Keratinocyte (primary cell): ENCODE measurements at regions not wholly inside any gene's neighbourhood (a gene's known extent, or its start where the extent isn't known, plus 50 kb on each side); places are given as distances from the start of the nearest gene placed in this dataset.

Source experiments
- DNase-seq: peaks from one replicate; pipeline ENCODE4 v3.0.0-alpha.2; 2011; ENCODE audit warnings: low read depth, missing footprints, low spot score
- FAIRE-seq: peaks from 2 replicates; lab custom pipeline; 2011; peaks lifted over from hg19 to GRCh38; lab: Jason Lieb, UNC
- H2AFZ ChIP-seq: 2 replicates; pipeline ENCODE4 v1.6.0; 2012; ENCODE audit warnings: low read length, control low read depth, inconsistent platforms; ENCODE audit not compliant: control insufficient read depth
- H3K27ac ChIP-seq: 2 replicates; pipeline ENCODE4 v1.5.1; 2011; ENCODE audit warnings: low read length; ENCODE audit not compliant: control insufficient read depth, insufficient read depth
- H3K27me3 ChIP-seq: 3 replicates; pipeline ENCODE4 v1.6.0; 2011; ENCODE audit warnings: low read length; ENCODE audit not compliant: control insufficient read depth, insufficient read depth; ENCODE audit errors: extremely low read depth
- H3K36me3 ChIP-seq, 2 experiments: 2 replicates in 1 of 2; 3 replicates in 1 of 2; pipeline ENCODE4 v1.5.1; 2011; ENCODE audit warnings: low read length in 2 of 2, mild to moderate bottlenecking in 1 of 2; ENCODE audit not compliant: control insufficient read depth in 2 of 2, insufficient read depth in 2 of 2; ENCODE audit errors: extremely low read depth in 1 of 2
- H3K4me1 ChIP-seq: 3 replicates; pipeline ENCODE4 v1.5.1; 2011; ENCODE audit warnings: low read length; ENCODE audit not compliant: control insufficient read depth, insufficient read depth; ENCODE audit errors: extremely low read depth
- H3K4me2 ChIP-seq: 3 replicates; pipeline ENCODE4 v1.6.0; 2011; ENCODE audit warnings: low read depth, low read length; ENCODE audit not compliant: control insufficient read depth, insufficient read depth; ENCODE audit errors: extremely low read depth
- H3K4me3 ChIP-seq, 3 experiments: fragments of 200-600 bp in 1 of 3; sonication (generic) in 1 of 3; 2 replicates in 2 of 3; 3 replicates in 1 of 3; pipeline ENCODE4 v1.5.1; 2011 to 2016; ENCODE audit warnings: low read length in 3 of 3, mild to moderate bottlenecking in 3 of 3, control low read depth in 2 of 3, inconsistent platforms in 1 of 3, low read depth in 1 of 3, mixed read lengths in 1 of 3, mixed run types in 1 of 3, moderate library complexity in 1 of 3; ENCODE audit not compliant: control insufficient read depth in 2 of 3, insufficient read depth in 2 of 3; ENCODE audit errors: extremely low read depth in 1 of 3
- H3K79me2 ChIP-seq: 2 replicates; pipeline ENCODE4 v1.6.0; 2012; ENCODE audit warnings: low read length; ENCODE audit not compliant: control insufficient read depth, insufficient read depth
- H3K9ac ChIP-seq: 3 replicates; pipeline ENCODE4 v1.6.0; 2011; ENCODE audit warnings: low read length; ENCODE audit not compliant: control insufficient read depth, insufficient read depth; ENCODE audit errors: extremely low read depth
- H3K9me1 ChIP-seq: 3 replicates; pipeline ENCODE4 v1.6.0; 2011; ENCODE audit warnings: low read length; ENCODE audit not compliant: control insufficient read depth, insufficient read depth; ENCODE audit errors: extremely low read depth
- H3K9me3 ChIP-seq: 2 replicates; pipeline ENCODE4 v1.5.1; 2012; ENCODE audit warnings: low read depth, low read length; ENCODE audit not compliant: control insufficient read depth
- H4K20me1 ChIP-seq: 3 replicates; pipeline ENCODE4 v1.6.0; 2011; ENCODE audit warnings: low read length; ENCODE audit not compliant: control insufficient read depth, insufficient read depth; ENCODE audit errors: extremely low read depth
- CTCF ChIP-seq, 3 experiments: IDR thresholded peaks in 1 of 3; conservative IDR thresholded peaks in 1 of 3; optimal IDR thresholded peaks in 1 of 3; 2 replicates in 2 of 3; 3 replicates in 1 of 3; pipeline versions ENCODE3 to v1.5.1; 2011; ENCODE audit warnings: low read length in 3 of 3, mild to moderate bottlenecking in 3 of 3, moderate library complexity in 2 of 3, control low read depth in 1 of 3, inconsistent platforms in 1 of 3; ENCODE audit not compliant: insufficient read depth in 2 of 3; ENCODE audit errors: extremely low read depth in 1 of 3
- EZH2 ChIP-seq: IDR thresholded peaks from one replicate; pipeline ENCODE4 v1.6.1; 2012; ENCODE audit warnings: inconsistent platforms, mild to moderate bottlenecking, low read length, moderate library complexity
- dilution Hi-C: fragments of 300-500 bp; cut with MboI; formaldehyde crosslinking; loops from one replicate; pipeline ENCODE4 v1.7.0; 2020; ENCODE audit warnings: low sequenced_read_pairs; ENCODE audit not compliant: extremely low pct_ligation_motif_present

GRCh38 chr9:19701274-19701673 is 87.6 kb downstream of the SLC24A2 start:
- H2AFZ ChIP-seq: no peak overlapping the region
- H3K27me3 ChIP-seq: no peaks in the 10 kb centered on the region
- H3K27ac ChIP-seq: no peak overlapping the region
- H3K9me3 ChIP-seq: no peaks in the 10 kb centered on the region
- no peak overlapping the region for H3K4me3 ChIP-seq
- no peak for DNase-seq
- H3K9ac ChIP-seq: no peak overlapping the region
- H3K4me1 ChIP-seq: no peaks in the 10 kb centered on the region
- no peaks in the 10 kb centered on the region for H3K79me2 ChIP-seq
- FAIRE-seq: no peak
- TF ChIP-seq EZH2: no peak
- no peak for TF ChIP-seq CTCF (optimal IDR thresholded peaks at IDR 0.05 in 1 of 3, IDR thresholded peaks at IDR 0.05 in 1 of 3, conservative IDR thresholded peaks at IDR 0.05 in 1 of 3; ENCODE audit: extremely low read depth in 1 of 3, insufficient read depth in 2 of 3, low read length in 3 of 3)
- dilution Hi-C loops: no loop called here
- no peak overlapping the region for H3K4me2 ChIP-seq
- H3K9me1 ChIP-seq: no peaks in the 10 kb centered on the region
- no peaks in the 10 kb centered on the region for H4K20me1 ChIP-seq
- no peaks in the 10 kb centered on the region for H3K36me3 ChIP-seq

GRCh38 chr9:19700699-19701098 is 88.1 kb downstream of the SLC24A2 start:
- H3K4me2 ChIP-seq: no peak overlapping the region
- no peaks in the 10 kb centered on the region for H3K79me2 ChIP-seq
- H3K27ac ChIP-seq: no peak overlapping the region
- no peaks in the 10 kb centered on the region for H3K4me1 ChIP-seq
- no peaks in the 10 kb centered on the region for H3K9me3 ChIP-seq
- no peaks in the 10 kb centered on the region for H3K36me3 ChIP-seq
- DNase-seq (no peak), FAIRE-seq (no peak)
- H3K27me3 ChIP-seq: no peaks in the 10 kb centered on the region
- H3K9me1 ChIP-seq: no peaks in the 10 kb centered on the region
- TF ChIP-seq EZH2 (no peak), CTCF (optimal IDR thresholded peaks at IDR 0.05 in 1 of 3, IDR thresholded peaks at IDR 0.05 in 1 of 3, conservative IDR thresholded peaks at IDR 0.05 in 1 of 3; ENCODE audit: extremely low read depth in 1 of 3, insufficient read depth in 2 of 3, low read length in 3 of 3) (no peak)
- no peak overlapping the region for H2AFZ ChIP-seq
- no peaks in the 10 kb centered on the region for H4K20me1 ChIP-seq
- dilution Hi-C loops: no loop called here
- no peak overlapping the region for H3K4me3 ChIP-seq
- H3K9ac ChIP-seq: no peak overlapping the region
